Ishikawa (cell line): ENCODE measurements at regions not wholly inside any gene's neighbourhood (a gene's known extent, or its start where the extent isn't known, plus 50 kb on each side); places are given as distances from the start of the nearest gene placed in this dataset.

Source experiments
- CEBPB ChIP-seq: IDR thresholded peaks from 2 replicates; pipeline ENCODE4 v1.6.1; 2012
- EGR1 ChIP-seq: IDR thresholded peaks from 2 replicates; pipeline ENCODE4 v1.6.1; 2012
- EP300 ChIP-seq: IDR thresholded peaks from 2 replicates; pipeline ENCODE4 v1.6.1; 2012; ENCODE audit warnings: borderline replicate concordance
- FOXM1 ChIP-seq: IDR thresholded peaks from 2 replicates; pipeline ENCODE4 v1.6.1; 2012; ENCODE audit warnings: low read depth, borderline replicate concordance
- NFIC ChIP-seq: IDR thresholded peaks from 2 replicates; pipeline ENCODE4 v1.6.1; 2012
- RAD21 ChIP-seq: IDR thresholded peaks from 2 replicates; pipeline ENCODE4 v1.6.1; 2012; ENCODE audit warnings: low read depth
- TAF1 ChIP-seq: IDR thresholded peaks from 2 replicates; pipeline ENCODE4 v1.6.1; 2012; ENCODE audit warnings: low read depth, mild to moderate bottlenecking
- TCF12 ChIP-seq: IDR thresholded peaks from 2 replicates; pipeline ENCODE4 v1.6.1; 2012; ENCODE audit warnings: low read depth
- TEAD4 ChIP-seq: IDR thresholded peaks from 2 replicates; pipeline ENCODE4 v1.6.1; 2012
- YY1 ChIP-seq: IDR thresholded peaks from 2 replicates; pipeline ENCODE4 v1.6.1; 2012; ENCODE audit warnings: low read depth
- ZBTB7A ChIP-seq: IDR thresholded peaks from 2 replicates; pipeline ENCODE4 v1.6.1; 2012; ENCODE audit warnings: low read depth
- TF ChIP-seq, protein P1 (sequence below): IDR thresholded peaks from 2 replicates; pipeline ENCODE4 v1.6.1; 2012
- TF ChIP-seq, protein P2 (sequence below): IDR thresholded peaks from 2 replicates; pipeline ENCODE4 v1.6.1; 2012

DNA sequence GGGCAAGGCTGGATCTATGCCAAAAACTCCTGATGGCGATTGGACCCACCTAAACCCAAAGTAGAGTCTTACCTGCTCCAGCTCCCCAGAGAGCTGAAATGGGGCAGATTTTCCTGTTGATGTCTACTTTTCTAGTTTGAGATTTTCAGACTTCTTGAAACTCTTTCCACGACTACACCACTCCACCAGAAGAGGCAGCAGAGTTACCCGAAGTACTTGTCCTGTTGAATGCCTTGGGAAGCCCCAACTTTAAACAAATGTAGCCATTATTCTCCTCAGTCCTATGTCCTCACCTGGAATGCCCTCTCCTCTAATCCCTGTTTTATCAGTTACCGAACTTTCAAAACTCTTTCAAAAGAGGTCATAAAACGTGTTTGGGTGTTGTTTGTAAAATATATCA lies 843.8 kb downstream of the VGLL3 start:
- TF ChIP-seq RAD21, result no peak
- TF ChIP-seq NFIC, result no peak
- TF ChIP-seq ZBTB7A, result no peak
- no peak for TF ChIP-seq TCF12
- no peak for TF ChIP-seq TAF1
- no peak for TF ChIP-seq EGR1
- TF ChIP-seq, protein P1, sequence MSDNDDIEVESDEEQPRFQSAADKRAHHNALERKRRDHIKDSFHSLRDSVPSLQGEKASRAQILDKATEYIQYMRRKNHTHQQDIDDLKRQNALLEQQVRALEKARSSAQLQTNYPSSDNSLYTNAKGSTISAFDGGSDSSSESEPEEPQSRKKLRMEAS, result no peak
- TF ChIP-seq, protein P2, sequence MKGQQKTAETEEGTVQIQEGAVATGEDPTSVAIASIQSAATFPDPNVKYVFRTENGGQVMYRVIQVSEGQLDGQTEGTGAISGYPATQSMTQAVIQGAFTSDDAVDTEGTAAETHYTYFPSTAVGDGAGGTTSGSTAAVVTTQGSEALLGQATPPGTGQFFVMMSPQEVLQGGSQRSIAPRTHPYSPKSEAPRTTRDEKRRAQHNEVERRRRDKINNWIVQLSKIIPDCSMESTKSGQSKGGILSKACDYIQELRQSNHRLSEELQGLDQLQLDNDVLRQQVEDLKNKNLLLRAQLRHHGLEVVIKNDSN, result no peak

DNA sequence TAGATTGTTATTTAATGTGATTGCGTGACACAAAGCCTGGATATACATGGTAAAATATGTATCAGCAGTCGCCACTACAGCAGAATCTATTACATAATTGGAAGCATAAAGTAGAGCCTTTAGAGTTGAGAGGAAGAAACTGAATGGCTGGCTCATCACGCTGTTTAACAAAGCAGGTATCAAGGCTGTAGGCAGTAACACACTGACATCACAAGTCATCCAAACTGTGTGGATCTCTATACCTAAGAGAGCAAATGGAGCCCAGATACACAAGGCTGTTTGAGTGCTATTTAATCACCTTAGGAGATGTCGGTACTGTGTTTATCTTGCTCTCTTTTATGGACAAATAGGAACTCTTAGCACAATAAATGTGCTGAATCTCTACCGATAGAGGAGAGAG lies 864.4 kb downstream of the VGLL3 start:
- TF ChIP-seq YY1 (no peak), EP300 (no peak), TAF1 (no peak), RAD21 (no peak), FOXM1 (no peak), TEAD4 (no peak), EGR1 (no peak), ZBTB7A (no peak), TCF12 (no peak), CEBPB (no peak)
- TF ChIP-seq, protein P2, result no peak
